ENCODE measurements at regions not wholly inside any gene's neighbourhood (a gene's known extent, or its start where the extent isn't known, plus 50 kb on each side); places are given as distances from the start of the nearest gene placed in this dataset.

DNA sequence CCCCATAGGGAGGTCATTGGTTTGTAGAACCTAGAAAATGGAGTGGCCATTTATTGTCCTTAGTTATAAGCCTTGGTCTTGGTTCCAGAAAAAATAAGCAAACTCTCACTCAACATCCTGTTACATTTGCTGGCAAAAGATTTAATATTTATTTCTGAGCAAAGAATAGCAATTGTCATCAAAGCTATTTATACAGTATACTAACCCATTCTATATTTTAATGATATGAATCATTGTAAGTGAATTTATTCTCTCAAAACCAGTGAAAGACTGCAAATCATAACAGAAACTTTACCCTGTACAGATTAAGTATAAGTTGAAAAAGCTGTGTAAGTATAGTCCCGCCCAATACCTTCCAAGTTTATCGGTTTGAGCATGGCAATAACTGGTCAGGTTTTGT lies 364.4 kb downstream of the CD109 start:
- no peaks in the 10 kb centered on the region for H3K36me3 ChIP-seq (ENCODE audit: control insufficient read depth in 2 of 3, insufficient read depth in 3 of 3, low read length in 3 of 3)
- no peak for FAIRE-seq

DNA sequence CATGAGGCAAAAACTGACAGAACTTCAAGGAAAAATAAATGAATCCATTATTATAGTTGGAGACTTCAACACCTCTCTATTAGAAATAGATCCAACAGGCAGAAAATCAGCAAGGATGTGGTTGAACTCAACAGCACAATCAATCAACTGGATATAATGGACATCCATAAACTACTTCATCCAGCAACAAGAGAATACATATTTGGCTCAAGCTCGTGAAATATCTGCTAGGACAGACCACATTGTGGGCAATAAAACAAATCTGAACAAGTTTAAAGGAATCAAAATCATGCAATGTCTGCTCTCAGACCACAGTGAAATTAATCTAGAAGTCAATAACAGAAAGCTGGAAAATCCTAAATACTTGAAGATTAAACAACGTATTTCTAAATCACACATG lies 362.6 kb downstream of the CD109 start:
- H3K27me3 ChIP-seq (ENCODE audit: control insufficient read depth, insufficient read depth, low read length): no peaks in the 10 kb centered on the region
- no peaks in the 10 kb centered on the region for H3K4me1 ChIP-seq (ENCODE audit: control insufficient read depth in 2 of 3, insufficient read depth in 2 of 3, low read depth in 1 of 3, low read length in 3 of 3)
- H3K9ac ChIP-seq (ENCODE audit: low read length in 3 of 3): no peak overlapping the region
- H3K4me3 ChIP-seq (ENCODE audit: low read length in 3 of 3): no peak overlapping the region
- no peaks in the 10 kb centered on the region for H3K36me3 ChIP-seq (ENCODE audit: control insufficient read depth in 2 of 3, insufficient read depth in 3 of 3, low read length in 3 of 3)
- no peak for DNase-seq
- H3K9me3 ChIP-seq (ENCODE audit: control insufficient read depth in 2 of 3, insufficient read depth in 1 of 3, low read length in 3 of 3): no peaks in the 10 kb centered on the region
- H3K27ac ChIP-seq (ENCODE audit: low read depth in 2 of 2, low read length in 2 of 2): no peak overlapping the region
- intact Hi-C loops (cut with DNase I): no loop called here
- TF ChIP-seq, protein P1, sequence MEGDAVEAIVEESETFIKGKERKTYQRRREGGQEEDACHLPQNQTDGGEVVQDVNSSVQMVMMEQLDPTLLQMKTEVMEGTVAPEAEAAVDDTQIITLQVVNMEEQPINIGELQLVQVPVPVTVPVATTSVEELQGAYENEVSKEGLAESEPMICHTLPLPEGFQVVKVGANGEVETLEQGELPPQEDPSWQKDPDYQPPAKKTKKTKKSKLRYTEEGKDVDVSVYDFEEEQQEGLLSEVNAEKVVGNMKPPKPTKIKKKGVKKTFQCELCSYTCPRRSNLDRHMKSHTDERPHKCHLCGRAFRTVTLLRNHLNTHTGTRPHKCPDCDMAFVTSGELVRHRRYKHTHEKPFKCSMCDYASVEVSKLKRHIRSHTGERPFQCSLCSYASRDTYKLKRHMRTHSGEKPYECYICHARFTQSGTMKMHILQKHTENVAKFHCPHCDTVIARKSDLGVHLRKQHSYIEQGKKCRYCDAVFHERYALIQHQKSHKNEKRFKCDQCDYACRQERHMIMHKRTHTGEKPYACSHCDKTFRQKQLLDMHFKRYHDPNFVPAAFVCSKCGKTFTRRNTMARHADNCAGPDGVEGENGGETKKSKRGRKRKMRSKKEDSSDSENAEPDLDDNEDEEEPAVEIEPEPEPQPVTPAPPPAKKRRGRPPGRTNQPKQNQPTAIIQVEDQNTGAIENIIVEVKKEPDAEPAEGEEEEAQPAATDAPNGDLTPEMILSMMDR (IDR thresholded peaks at IDR 0.05; ENCODE audit: borderline replicate concordance, extremely low read depth, insufficient read depth): no peak
- no peak for FAIRE-seq

More for the DNA sequence above, 364.4 kb downstream of the CD109 start:
- Histone ChIP-seq H3K9ac (ENCODE audit: low read length in 3 of 3) (no peak overlapping the region), H3K9me3 (ENCODE audit: control insufficient read depth in 2 of 3, insufficient read depth in 1 of 3, low read length in 3 of 3) (no peaks in the 10 kb centered on the region), H3K4me3 (ENCODE audit: low read length in 3 of 3) (no peak overlapping the region), H3K27ac (ENCODE audit: low read depth in 2 of 2, low read length in 2 of 2) (no peak overlapping the region), H3K4me1 (ENCODE audit: control insufficient read depth in 2 of 3, insufficient read depth in 2 of 3, low read depth in 1 of 3, low read length in 3 of 3) (no peaks in the 10 kb centered on the region), H3K27me3 (ENCODE audit: control insufficient read depth, insufficient read depth, low read length) (no peaks in the 10 kb centered on the region)
- TF ChIP-seq, protein P1 (IDR thresholded peaks at IDR 0.05; ENCODE audit: borderline replicate concordance, extremely low read depth, insufficient read depth): no peak
- intact Hi-C loops (cut with DNase I): no loop called here
- DNase-seq: no peak

GRCh38 chr6:74057326-74057725 lies 361.3 kb downstream of the CD109 start:
- no peak overlapping the region for H3K4me3 ChIP-seq (ENCODE audit: low read length in 3 of 3)
- FAIRE-seq (no peak), DNase-seq (no peak)
- H3K9ac ChIP-seq (ENCODE audit: low read length in 3 of 3): no peak overlapping the region
- TF ChIP-seq, protein P1 (IDR thresholded peaks at IDR 0.05; ENCODE audit: borderline replicate concordance, extremely low read depth, insufficient read depth): no peak
- H3K27ac ChIP-seq (ENCODE audit: low read depth in 2 of 2, low read length in 2 of 2): no peak overlapping the region
- no peaks in the 10 kb centered on the region for H3K4me1 ChIP-seq (ENCODE audit: control insufficient read depth in 2 of 3, insufficient read depth in 2 of 3, low read depth in 1 of 3, low read length in 3 of 3)
- no peaks in the 10 kb centered on the region for H3K36me3 ChIP-seq (ENCODE audit: control insufficient read depth in 2 of 3, insufficient read depth in 3 of 3, low read length in 3 of 3)
- H3K27me3 ChIP-seq (ENCODE audit: control insufficient read depth, insufficient read depth, low read length): no peaks in the 10 kb centered on the region
- intact Hi-C loops (cut with DNase I): no loop called here
- H3K9me3 ChIP-seq (ENCODE audit: control insufficient read depth in 2 of 3, insufficient read depth in 1 of 3, low read length in 3 of 3): no peaks in the 10 kb centered on the region

DNA sequence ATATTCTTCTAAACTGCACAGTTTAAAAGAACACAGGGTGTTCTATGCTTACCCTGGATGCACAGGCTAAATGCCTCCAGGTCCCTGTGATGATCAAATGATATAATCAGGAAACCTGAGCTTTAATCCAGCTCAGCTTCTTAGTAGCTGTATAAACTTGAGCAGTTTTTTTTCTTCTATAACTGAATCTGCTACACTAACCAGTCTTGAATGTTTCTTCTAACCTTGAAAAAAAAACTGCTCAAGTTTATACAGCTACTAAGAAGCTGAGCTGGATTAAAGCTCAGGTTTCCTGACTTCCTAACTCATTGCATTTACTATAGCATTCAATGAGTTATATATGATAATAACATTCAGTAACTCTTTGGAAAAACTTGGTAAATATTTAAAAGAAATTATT lies 358.2 kb downstream of the CD109 start:
- TF ChIP-seq, protein P1 (IDR thresholded peaks at IDR 0.05; ENCODE audit: borderline replicate concordance, extremely low read depth, insufficient read depth): no peak
- Histone ChIP-seq H3K9me3 (ENCODE audit: control insufficient read depth in 2 of 3, insufficient read depth in 1 of 3, low read length in 3 of 3) (no peaks in the 10 kb centered on the region), H3K4me1 (ENCODE audit: control insufficient read depth in 2 of 3, insufficient read depth in 2 of 3, low read depth in 1 of 3, low read length in 3 of 3) (no peaks in the 10 kb centered on the region), H3K36me3 (ENCODE audit: control insufficient read depth in 2 of 3, insufficient read depth in 3 of 3, low read length in 3 of 3) (no peaks in the 10 kb centered on the region), H3K27me3 (ENCODE audit: control insufficient read depth, insufficient read depth, low read length) (no peaks in the 10 kb centered on the region), H3K9ac (ENCODE audit: low read length in 3 of 3) (no peak overlapping the region), H3K27ac (ENCODE audit: low read depth in 2 of 2, low read length in 2 of 2) (no peak overlapping the region), H3K4me3 (ENCODE audit: low read length in 3 of 3) (no peak overlapping the region)
- DNase-seq (no peak), FAIRE-seq (no peak)
- intact Hi-C loops (cut with DNase I): no loop called here
